Hepatocyte (in vitro differentiated cells): ENCODE measurements at regions not wholly inside any gene's neighbourhood (a gene's known extent, or its start where the extent isn't known, plus 50 kb on each side); places are given as distances from the start of the nearest gene placed in this dataset.

Source experiments
- CTCF ChIP-seq: fragments of 200-600 bp; sonication (generic); IDR thresholded peaks from 2 replicates; pipeline ENCODE4 v1.5.1; 2016; ENCODE audit warnings: antibody characterized with exemption, mild to moderate bottlenecking; ENCODE audit not compliant: poor library complexity
- EZH2 ChIP-seq: fragments of 200-600 bp; sonication (generic); IDR thresholded peaks from 2 replicates; pipeline ENCODE4 v1.6.1; 2016; ENCODE audit warnings: antibody characterized with exemption, mild to moderate bottlenecking, borderline replicate concordance
- EZH2phosphoT487 ChIP-seq: fragments of 200-600 bp; sonication (generic); IDR thresholded peaks from one replicate; pipeline ENCODE4 v1.6.1; 2018; ENCODE audit warnings: antibody characterized with exemption, mild to moderate bottlenecking, low read depth, moderate library complexity; ENCODE audit not compliant: unreplicated experiment, severe bottlenecking

GRCh38 chr6:121633309-121633708 lies 197.9 kb downstream of the GJA1 start:
- TF ChIP-seq EZH2phosphoT487 (no peak), EZH2 (no peak), CTCF (no peak)
